GM19023 (cell line): ENCODE measurements at regions not wholly inside any gene's neighbourhood (a gene's known extent, or its start where the extent isn't known, plus 50 kb on each side); places are given as distances from the start of the nearest gene placed in this dataset.

Source experiments
- ATAC-seq: cut with Tn5 transposase; IDR thresholded peaks from one replicate; pipeline ENCODE4 v1.9.1; 2021; ENCODE audit warnings: mild to moderate bottlenecking, moderate library complexity; ENCODE audit not compliant: unreplicated experiment

DNA sequence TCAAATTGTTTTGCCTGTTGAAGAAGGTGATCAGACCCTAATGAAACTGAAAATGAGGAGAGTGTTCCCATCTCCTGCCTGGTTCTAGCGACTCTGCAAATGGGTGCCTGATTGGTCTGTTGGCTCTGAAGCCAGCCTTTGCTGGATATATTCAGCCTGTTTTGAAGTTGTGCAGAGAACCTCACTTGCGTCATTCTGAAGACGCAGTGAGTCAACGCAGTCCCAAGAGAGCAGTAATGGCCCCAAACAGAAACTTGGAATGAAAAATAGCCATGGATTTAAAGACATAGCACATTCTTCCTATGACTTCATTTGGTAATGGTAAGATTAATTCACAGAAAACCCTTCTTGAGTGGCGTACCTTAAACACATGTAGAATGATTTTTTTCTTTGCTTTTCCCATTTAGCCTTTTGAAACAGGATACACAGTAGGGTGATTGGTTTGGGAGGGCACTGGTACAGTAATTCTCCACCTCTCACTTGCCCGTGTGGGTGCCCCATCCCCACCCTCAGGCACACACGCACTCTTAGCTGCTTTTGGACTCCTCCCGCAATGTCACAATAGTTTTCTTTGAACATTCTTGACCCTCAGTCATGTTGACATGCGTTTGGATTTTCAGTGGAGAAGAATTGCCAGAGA lies 54.1 kb upstream of the ABL1 start:
- no peak for ATAC-seq

DNA sequence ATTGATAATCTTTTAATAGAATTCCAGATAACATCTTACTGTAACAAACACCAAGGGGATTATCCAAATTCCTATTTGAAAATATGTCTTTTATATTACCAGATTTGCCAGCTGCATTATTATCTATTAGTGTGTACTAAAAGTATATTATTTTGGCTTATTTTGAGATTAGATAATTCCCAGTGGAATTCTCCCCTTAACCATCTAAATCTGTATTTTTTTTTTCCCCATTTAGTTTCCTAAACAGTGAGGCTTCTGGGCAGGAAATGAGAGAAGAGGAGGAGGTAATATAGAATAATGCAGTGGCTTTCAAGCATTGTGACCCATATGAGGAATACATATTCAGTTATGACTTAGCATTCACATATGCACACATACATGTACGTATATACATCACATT lies 53.5 kb upstream of the ABL1 start:
- ATAC-seq: no peak

- ATAC-seq: no peak
These were observed 52.0 kb upstream of the ABL1 start for GRCh38 chr9:130782886-130783530.

DNA sequence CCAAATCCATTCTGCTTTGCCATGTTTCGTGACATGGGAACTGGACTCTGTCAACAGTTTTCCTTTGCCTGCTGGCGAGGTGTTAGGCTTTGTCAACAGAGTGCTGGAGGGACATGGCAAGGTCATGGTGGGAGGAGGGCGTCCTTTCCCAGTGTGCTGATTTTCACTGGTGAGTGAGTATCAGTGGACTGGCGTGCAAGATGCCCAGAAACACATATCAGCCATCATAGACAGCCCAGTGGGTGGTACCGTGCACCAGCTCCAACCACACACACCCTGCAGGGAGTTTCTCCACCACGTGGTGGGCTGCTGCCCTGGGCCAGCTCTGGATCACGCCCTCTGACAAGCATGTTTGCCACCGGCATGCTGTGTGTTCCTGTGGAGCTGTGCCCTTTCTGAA lies 50.0 kb upstream of the ABL1 start:
- no peak for ATAC-seq
